ENCODE measurements at regions not wholly inside any gene's neighbourhood (a gene's known extent, or its start where the extent isn't known, plus 50 kb on each side); places are given as distances from the start of the nearest gene placed in this dataset.
"Not testable (repeated sequence)": the region's sequence is repeated elsewhere in the genome, so short reads cannot be mapped to it uniquely, and the experiment has no call there.

GRCh38 chr5:97297704-97298091 is 114.7 kb upstream of the RIOK2 start:
- H4K91ac ChIP-seq (ENCODE audit: insufficient read depth, low read depth, low read length) = no peak overlapping the region
- H3K9me1 ChIP-seq (ENCODE audit: insufficient read depth, low read length) = no peaks in the 10 kb centered on the region
- CTCF ChIA-PET = interaction anchor here (0.7 to 2.0 kb wide), 2 partner anchors 236 to 813 kb away, joined by 3 to 12 read pairs; no protein-coding TSS in a partner anchor
- H2BK5ac ChIP-seq (ENCODE audit: low read depth, low read length, poor library complexity, severe bottlenecking) = no peak overlapping the region
- H3K56ac ChIP-seq (ENCODE audit: extremely low read depth, insufficient read depth, low read length) = no peak overlapping the region
- H3K23ac ChIP-seq (ENCODE audit: low read depth, low read length) = peak overlapping the region; percentile 35; the same call in 1 of the 2 replicates
- H3K36me3 ChIP-seq (ENCODE audit: control insufficient read depth, insufficient read depth, low read length) = no peaks in the 10 kb centered on the region
- H3K14ac ChIP-seq (replicated peaks; ENCODE audit: low read depth, low read length) = no peak overlapping the region
- H3K4me2 ChIP-seq (ENCODE audit: low read depth, low read length) = no peak overlapping the region
- intact Hi-C loops (cut with micrococcal nuclease) = loop anchor here (1.0 to 5.0 kb wide), 4 partner anchors 235 to 1530 kb away; partner anchors contain the start of gene RGMB
- no peak overlapping the region for H3K9ac ChIP-seq (ENCODE audit: low read depth, low read length)
- ATAC-seq (ENCODE audit: low read depth) = no peak
- H3K27ac ChIP-seq (ENCODE audit: insufficient read depth, low read length) = no peak overlapping the region
- H3K9me3 ChIP-seq (ENCODE audit: control insufficient read depth, insufficient read depth, low read length) = no peaks in the 10 kb centered on the region
- TF ChIP-seq, protein P1, sequence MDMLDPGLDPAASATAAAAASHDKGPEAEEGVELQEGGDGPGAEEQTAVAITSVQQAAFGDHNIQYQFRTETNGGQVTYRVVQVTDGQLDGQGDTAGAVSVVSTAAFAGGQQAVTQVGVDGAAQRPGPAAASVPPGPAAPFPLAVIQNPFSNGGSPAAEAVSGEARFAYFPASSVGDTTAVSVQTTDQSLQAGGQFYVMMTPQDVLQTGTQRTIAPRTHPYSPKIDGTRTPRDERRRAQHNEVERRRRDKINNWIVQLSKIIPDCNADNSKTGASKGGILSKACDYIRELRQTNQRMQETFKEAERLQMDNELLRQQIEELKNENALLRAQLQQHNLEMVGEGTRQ (IDR thresholded peaks at IDR 0.05; ENCODE audit: low read depth, low read length) = no peak
- no peak overlapping the region for H2BK20ac ChIP-seq (ENCODE audit: low read depth, low read length)
- H4K8ac ChIP-seq (ENCODE audit: low read depth in 2 of 2, low read length in 2 of 2) = peak overlapping the region in 1 of 2 experiments; percentile 33; a peak in 1 of 4 replicates
- H3K79me1 ChIP-seq (ENCODE audit: low read depth in 1 of 2, low read length in 2 of 2) = no peaks in the 10 kb centered on the region
- no peak overlapping the region for H2AK5ac ChIP-seq (ENCODE audit: low read depth, low read length)
- H3K4ac ChIP-seq (ENCODE audit: low read depth, low read length) = no peak overlapping the region
- H3K18ac ChIP-seq (ENCODE audit: low read depth, low read length) = no peak overlapping the region
- H2AFZ ChIP-seq (replicated peaks; ENCODE audit: low read length, poor library complexity) = peak overlapping the region; percentile 32
- no peak for DNase-seq
- H4K20me1 ChIP-seq (ENCODE audit: insufficient read depth, low read length) = no peaks in the 10 kb centered on the region
- dilution Hi-C loops (cut with HindIII; ENCODE audit: low sequenced_read_pairs, unreplicated experiment) = no loop called here
- no peak overlapping the region for H2AK9ac ChIP-seq (replicated peaks; ENCODE audit: low read depth, low read length, poor library complexity)
- no TSS peak for BruUV-seq (replicated peaks)
- H3K4me1 ChIP-seq (ENCODE audit: control insufficient read depth, insufficient read depth, low read length) = no peaks in the 10 kb centered on the region; the same call in 1 of the 2 replicates
- POLR2A ChIA-PET (ENCODE audit: unreplicated experiment) = no interaction called here
- no peak overlapping the region for H2BK120ac ChIP-seq (ENCODE audit: low read depth, low read length)
- no peak overlapping the region for H2BK15ac ChIP-seq (ENCODE audit: low read depth, low read length)
- H3K27me3 ChIP-seq (ENCODE audit: control insufficient read depth, insufficient read depth, low read length) = no peaks in the 10 kb centered on the region
- in situ Hi-C loops (cut with MboI; ENCODE audit: low sequenced_read_pairs) = no loop called here
- H3K4me3 ChIP-seq (ENCODE audit: insufficient read depth, low read depth, low read length) = no peak overlapping the region
- no peak overlapping the region for H4K5ac ChIP-seq (ENCODE audit: low read depth, low read length)

DNA sequence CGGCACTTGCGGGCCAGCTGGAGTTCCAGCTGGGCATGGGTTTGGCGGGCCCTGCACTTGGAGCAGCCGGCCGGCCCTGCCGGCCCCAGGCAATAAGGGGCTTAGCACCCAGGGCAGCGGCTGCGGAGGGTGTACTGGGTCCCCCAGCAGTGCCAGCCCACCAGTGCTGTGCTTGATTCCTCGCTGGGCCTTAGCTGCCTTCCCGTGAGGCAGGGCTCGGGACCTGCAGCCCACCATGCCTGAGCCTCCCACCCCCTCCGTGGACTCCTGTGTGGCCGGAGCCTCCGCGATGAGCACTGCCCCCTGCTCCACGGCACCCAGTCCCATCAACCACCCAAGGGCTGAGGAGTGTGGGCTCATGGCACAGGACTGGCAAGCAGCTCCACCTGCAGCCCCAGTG is 118.1 kb upstream of the RIOK2 start:
- H4K8ac ChIP-seq (ENCODE audit: low read depth in 2 of 2, low read length in 2 of 2); H2BK5ac ChIP-seq (ENCODE audit: low read depth, low read length, poor library complexity, severe bottlenecking); POLR2A ChIA-PET (ENCODE audit: unreplicated experiment); H3K4me1 ChIP-seq (ENCODE audit: control insufficient read depth, insufficient read depth, low read length); H4K20me1 ChIP-seq (ENCODE audit: insufficient read depth, low read length); H3K4ac ChIP-seq (ENCODE audit: low read depth, low read length); H2BK20ac ChIP-seq (ENCODE audit: low read depth, low read length); H3K14ac ChIP-seq (replicated peaks; ENCODE audit: low read depth, low read length); H2AK5ac ChIP-seq (ENCODE audit: low read depth, low read length); H3K36me3 ChIP-seq (ENCODE audit: control insufficient read depth, insufficient read depth, low read length); H3K9me3 ChIP-seq (ENCODE audit: control insufficient read depth, insufficient read depth, low read length); H3K56ac ChIP-seq (ENCODE audit: extremely low read depth, insufficient read depth, low read length); H2BK15ac ChIP-seq (ENCODE audit: low read depth, low read length); CTCF ChIA-PET; DNase-seq; H3K9me1 ChIP-seq (ENCODE audit: insufficient read depth, low read length); H3K27ac ChIP-seq (ENCODE audit: insufficient read depth, low read length); H2AK9ac ChIP-seq (replicated peaks; ENCODE audit: low read depth, low read length, poor library complexity); BruUV-seq (replicated peaks); H3K9ac ChIP-seq (ENCODE audit: low read depth, low read length); H3K79me1 ChIP-seq (ENCODE audit: low read depth in 1 of 2, low read length in 2 of 2); H3K23ac ChIP-seq (ENCODE audit: low read depth, low read length); intact Hi-C loops (cut with micrococcal nuclease); dilution Hi-C loops (cut with HindIII; ENCODE audit: low sequenced_read_pairs, unreplicated experiment); H4K5ac ChIP-seq (ENCODE audit: low read depth, low read length); ATAC-seq (ENCODE audit: low read depth); H2BK120ac ChIP-seq (ENCODE audit: low read depth, low read length); H3K27me3 ChIP-seq (ENCODE audit: control insufficient read depth, insufficient read depth, low read length); H4K91ac ChIP-seq (ENCODE audit: insufficient read depth, low read depth, low read length); in situ Hi-C loops (cut with MboI; ENCODE audit: low sequenced_read_pairs); H2AFZ ChIP-seq (replicated peaks; ENCODE audit: low read length, poor library complexity); H3K4me2 ChIP-seq (ENCODE audit: low read depth, low read length); H3K4me3 ChIP-seq (ENCODE audit: insufficient read depth, low read depth, low read length); H3K18ac ChIP-seq (ENCODE audit: low read depth, low read length): not testable (repeated sequence)
- WGBS, 2 experiments (ENCODE audit: extremely low coverage in 2 of 2, insufficient read length in 1 of 2) = 90% methylated on average over 2 of the region's 16 CpGs; no CpG with 5 or more reads in 1 of the 2 experiments
